ENCODE measurements at regions not wholly inside any gene's neighbourhood (a gene's known extent, or its start where the extent isn't known, plus 50 kb on each side); places are given as distances from the start of the nearest gene placed in this dataset.

- TF ChIP-seq CTCF (IDR thresholded peaks at IDR 0.05; ENCODE audit: insufficient read depth, low read depth, low read length): no peak
- no peak for TF ChIP-seq EZH2 (IDR thresholded peaks at IDR 0.05; ENCODE audit: insufficient read depth, low read length)
Observed at GRCh38 chr4:60016971-60017370, 1183.2 kb upstream of the ADGRL3 start.

Measured in astrocyte (in vitro differentiated cells and primary cell).